Testis (tissue), 2 donors: ENCODE measurements at regions not wholly inside any gene's neighbourhood (a gene's known extent, or its start where the extent isn't known, plus 50 kb on each side); places are given as distances from the start of the nearest gene placed in this dataset.

Source experiments
- POLR2A ChIP-seq: fragments of 450-650 bp; IDR thresholded peaks from one replicate; pipeline ENCODE4 v1.6.1; 2017; ENCODE audit warnings: antibody characterized with exemption, mild to moderate bottlenecking, moderate library complexity
- TF ChIP-seq, protein P1 (sequence below), 3 experiments: fragments of 450-650 bp in 2 of 3; fragments of 200-600 bp in 1 of 3; sonication (generic) in 1 of 3; IDR thresholded peaks; one replicate each; pipeline ENCODE4 v1.5.1; 2016 to 2019; ENCODE audit warnings: antibody characterized with exemption in 3 of 3, mild to moderate bottlenecking in 2 of 3, moderate library complexity in 1 of 3

DNA sequence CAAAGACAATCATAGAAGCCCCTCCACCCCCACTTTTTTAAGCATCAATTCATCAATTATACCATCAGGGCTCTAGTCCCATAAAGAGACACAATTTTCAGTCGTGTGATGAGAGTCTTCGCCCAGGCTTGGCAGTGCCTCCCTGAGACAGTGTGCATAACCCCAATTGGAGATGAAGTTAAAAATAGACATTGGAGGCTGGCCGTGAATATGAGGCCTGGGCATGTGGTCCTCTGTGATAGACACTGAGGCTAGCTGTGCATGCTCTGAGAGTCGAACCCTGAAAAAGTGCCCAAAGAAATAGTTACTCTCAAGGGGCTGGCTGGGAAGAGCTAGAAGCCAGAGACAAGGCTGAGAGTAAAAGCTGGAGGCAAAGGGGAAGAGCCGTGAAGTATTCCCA is 248.6 kb upstream of the NR4A3 start:
- TF ChIP-seq, protein P1, sequence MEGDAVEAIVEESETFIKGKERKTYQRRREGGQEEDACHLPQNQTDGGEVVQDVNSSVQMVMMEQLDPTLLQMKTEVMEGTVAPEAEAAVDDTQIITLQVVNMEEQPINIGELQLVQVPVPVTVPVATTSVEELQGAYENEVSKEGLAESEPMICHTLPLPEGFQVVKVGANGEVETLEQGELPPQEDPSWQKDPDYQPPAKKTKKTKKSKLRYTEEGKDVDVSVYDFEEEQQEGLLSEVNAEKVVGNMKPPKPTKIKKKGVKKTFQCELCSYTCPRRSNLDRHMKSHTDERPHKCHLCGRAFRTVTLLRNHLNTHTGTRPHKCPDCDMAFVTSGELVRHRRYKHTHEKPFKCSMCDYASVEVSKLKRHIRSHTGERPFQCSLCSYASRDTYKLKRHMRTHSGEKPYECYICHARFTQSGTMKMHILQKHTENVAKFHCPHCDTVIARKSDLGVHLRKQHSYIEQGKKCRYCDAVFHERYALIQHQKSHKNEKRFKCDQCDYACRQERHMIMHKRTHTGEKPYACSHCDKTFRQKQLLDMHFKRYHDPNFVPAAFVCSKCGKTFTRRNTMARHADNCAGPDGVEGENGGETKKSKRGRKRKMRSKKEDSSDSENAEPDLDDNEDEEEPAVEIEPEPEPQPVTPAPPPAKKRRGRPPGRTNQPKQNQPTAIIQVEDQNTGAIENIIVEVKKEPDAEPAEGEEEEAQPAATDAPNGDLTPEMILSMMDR (IDR thresholded peaks at IDR 0.05), result no peak
- TF ChIP-seq POLR2A, result no peak
